ENCODE measurements at regions not wholly inside any gene's neighbourhood (a gene's known extent, or its start where the extent isn't known, plus 50 kb on each side); places are given as distances from the start of the nearest gene placed in this dataset.

DNA sequence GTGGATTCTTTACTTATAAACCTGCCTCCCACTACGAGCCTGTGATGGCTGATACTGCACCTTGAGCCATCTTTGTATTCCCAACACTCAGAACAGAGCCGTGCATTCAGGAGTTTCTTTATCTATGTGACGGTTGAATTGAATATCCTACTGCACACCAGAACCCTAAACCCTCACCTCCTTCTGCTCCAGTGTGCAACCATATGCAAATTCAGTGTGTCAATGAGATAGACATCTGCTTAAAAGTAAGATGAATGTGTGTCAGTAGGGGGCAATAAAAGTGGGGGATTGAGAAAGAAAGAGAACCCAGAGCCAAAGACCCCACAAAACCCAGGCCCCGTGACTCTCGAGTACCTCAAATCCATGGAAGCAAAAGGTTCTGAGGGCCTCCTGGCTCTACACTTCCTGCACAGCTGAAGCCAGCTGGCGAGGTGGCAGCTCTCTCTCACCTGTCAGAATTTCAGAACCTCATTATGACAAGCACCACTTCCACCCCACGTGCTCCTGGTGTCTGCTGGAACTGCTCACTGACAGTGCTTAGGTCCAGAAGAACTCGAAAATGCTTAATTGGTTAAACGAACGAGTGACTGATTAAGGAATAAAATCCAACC is 143.3 kb upstream of the GPR26 start:
- TF ChIP-seq GATA3 (IDR thresholded peaks at IDR 0.05; ENCODE audit: low read depth, low read length): no peak
- no peak for TF ChIP-seq GATA2 (IDR thresholded peaks at IDR 0.05; ENCODE audit: low read depth, low read length)

DNA sequence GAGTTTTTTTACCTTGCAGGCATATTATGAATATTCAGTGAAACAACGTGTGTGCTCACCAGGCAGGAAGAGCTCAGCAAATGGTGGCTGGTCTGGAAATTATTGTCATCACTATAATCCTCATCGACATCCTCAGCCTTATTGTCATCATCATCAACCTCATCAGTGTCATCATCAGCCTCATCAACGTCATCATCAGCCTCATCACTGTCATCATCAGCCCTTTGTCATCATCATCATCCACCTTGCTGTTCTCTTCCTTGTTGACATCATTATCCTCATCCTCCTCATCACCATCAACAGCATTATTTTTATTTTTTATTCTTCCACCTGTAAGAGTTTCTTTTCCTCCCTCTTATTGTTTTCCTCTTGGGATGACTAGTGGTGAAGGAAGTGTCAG is 142.3 kb upstream of the GPR26 start:
- TF ChIP-seq GATA3 (IDR thresholded peaks at IDR 0.05; ENCODE audit: low read depth, low read length) (no peak), GATA2 (IDR thresholded peaks at IDR 0.05; ENCODE audit: low read depth, low read length) (no peak)

GRCh38 chr10:123526356-123527064 is 139.6 kb upstream of the GPR26 start:
- TF ChIP-seq GATA2 (IDR thresholded peaks at IDR 0.05; ENCODE audit: low read depth, low read length) (no peak), GATA3 (IDR thresholded peaks at IDR 0.05; ENCODE audit: low read depth, low read length) (no peak)

GRCh38 chr10:123527151-123527550 is 139.0 kb upstream of the GPR26 start:
- TF ChIP-seq GATA3 (IDR thresholded peaks at IDR 0.05; ENCODE audit: low read depth, low read length) (no peak), GATA2 (IDR thresholded peaks at IDR 0.05; ENCODE audit: low read depth, low read length) (no peak)

DNA sequence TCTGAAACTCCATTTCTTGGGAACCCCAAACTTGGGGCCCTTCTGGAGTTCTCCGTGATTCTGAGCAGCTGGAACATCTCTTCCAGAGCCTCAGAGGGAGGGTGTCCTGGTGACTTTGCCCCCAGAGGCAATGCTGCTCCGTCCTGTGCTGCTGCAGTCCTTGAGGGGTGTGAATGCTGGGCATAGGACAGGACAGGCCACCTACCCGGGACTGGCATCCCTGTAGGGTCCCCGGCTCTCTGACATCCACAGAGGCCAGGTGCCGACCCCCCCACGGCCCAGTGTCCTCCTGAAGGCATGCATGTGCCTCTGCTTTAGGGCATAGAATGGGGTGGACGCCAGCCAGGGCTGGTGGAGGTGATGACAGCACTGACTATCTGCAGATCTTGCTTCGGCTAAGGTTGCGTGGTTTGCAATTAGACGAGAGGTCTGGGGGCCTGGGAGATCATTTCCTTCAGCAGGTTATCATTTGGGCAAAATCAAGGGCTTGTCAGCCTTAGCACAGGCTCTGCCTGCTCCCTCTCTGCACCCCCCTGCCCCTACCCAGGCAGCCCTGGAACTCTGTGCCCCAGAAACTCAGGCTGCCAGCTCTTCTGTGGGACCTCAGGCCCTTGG is 136.9 kb upstream of the GPR26 start:
- TF ChIP-seq GATA2 (IDR thresholded peaks at IDR 0.05; ENCODE audit: low read depth, low read length) (peak; percentile 58), GATA3 (IDR thresholded peaks at IDR 0.05; ENCODE audit: low read depth, low read length) (no peak)

DNA sequence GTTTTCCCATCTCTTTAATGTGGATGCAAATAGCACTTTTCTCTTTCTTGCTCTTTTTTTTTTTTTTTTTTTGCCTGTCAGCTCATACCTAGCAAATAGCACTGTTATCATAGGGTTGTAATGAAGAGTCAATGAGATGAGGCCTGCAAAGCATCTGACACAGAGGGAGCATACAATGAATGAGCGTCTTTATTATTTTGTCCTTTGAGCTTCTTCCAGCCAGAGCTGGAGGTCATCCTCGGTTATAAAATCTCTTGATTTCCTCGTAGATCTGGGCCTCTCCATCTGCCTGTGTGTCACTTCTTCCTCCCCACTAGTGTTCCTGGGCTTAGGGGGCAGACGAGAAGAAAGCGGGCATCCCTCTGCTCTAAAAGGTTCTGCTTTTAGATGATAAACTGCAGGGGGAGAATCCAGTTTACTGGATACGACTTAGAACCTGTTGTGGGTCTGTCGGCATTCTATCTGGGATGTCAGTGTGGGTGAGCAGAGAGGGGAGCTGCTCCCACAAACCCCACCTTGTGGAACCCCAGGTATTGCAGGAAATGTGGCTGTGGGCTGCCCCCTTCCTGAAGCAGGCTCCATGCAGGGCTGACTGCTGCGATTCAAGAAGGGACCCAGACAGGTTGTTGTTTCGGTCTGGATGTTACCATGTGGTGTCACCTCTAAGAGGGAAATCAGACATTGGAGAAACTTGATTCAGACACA is 135.8 kb upstream of the GPR26 start:
- TF ChIP-seq GATA3 (IDR thresholded peaks at IDR 0.05; ENCODE audit: low read depth, low read length) (no peak), GATA2 (IDR thresholded peaks at IDR 0.05; ENCODE audit: low read depth, low read length) (no peak)

DNA sequence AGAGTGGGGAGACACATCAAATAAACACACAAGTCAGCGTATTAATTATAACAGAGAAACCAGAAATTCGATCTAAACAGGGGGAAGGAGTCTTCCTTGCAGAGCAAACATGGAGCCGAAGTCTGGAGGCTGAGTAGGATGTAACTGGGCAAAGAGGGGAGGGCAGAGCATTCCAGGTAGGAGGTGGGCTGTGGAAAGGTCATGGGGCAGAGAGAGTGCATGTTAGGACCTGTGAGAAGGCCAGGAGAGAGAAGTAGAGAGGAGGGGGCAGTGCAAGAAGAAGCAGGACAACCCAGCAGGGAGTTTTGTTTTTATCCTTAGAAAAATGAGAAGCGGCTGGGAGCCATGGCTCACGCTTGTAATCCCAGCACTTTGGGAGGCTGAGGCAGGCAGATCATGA is 130.8 kb upstream of the GPR26 start:
- no peak for TF ChIP-seq GATA3 (IDR thresholded peaks at IDR 0.05; ENCODE audit: low read depth, low read length)
- TF ChIP-seq GATA2 (IDR thresholded peaks at IDR 0.05; ENCODE audit: low read depth, low read length): no peak

GRCh38 chr10:123536176-123536845 is 129.8 kb upstream of the GPR26 start:
- no peak for TF ChIP-seq GATA3 (IDR thresholded peaks at IDR 0.05; ENCODE audit: low read depth, low read length)
- no peak for TF ChIP-seq GATA2 (IDR thresholded peaks at IDR 0.05; ENCODE audit: low read depth, low read length)

- TF ChIP-seq GATA3 (IDR thresholded peaks at IDR 0.05; ENCODE audit: low read depth, low read length) (no peak), GATA2 (IDR thresholded peaks at IDR 0.05; ENCODE audit: low read depth, low read length) (no peak)
These were observed 128.8 kb upstream of the GPR26 start for GRCh38 chr10:123537188-123537961.

GRCh38 chr10:123538401-123539320 is 127.5 kb upstream of the GPR26 start:
- TF ChIP-seq GATA2 (IDR thresholded peaks at IDR 0.05; ENCODE audit: low read depth, low read length) (no peak), GATA3 (IDR thresholded peaks at IDR 0.05; ENCODE audit: low read depth, low read length) (no peak)

DNA sequence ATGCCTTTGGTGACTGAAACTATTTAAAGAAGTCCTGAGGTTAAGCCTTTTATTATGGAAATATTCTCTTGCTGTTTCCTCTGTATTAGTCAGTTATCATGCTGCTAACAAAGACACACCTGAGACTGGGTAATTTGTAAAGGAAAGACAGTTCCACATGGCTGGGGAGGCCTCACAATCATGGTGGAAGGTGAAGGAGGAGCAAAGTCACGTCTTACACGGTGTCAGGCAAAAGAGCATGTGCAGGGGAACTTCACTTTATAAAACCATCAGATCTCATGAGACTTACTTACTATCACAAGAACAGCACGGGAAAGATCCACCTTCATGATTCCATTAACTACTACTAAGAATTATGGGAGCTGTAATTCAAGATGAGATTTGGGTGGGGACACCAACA is 121.2 kb upstream of the GPR26 start:
- TF ChIP-seq GATA3 (IDR thresholded peaks at IDR 0.05; ENCODE audit: low read depth, low read length): no peak
- TF ChIP-seq GATA2 (IDR thresholded peaks at IDR 0.05; ENCODE audit: low read depth, low read length): no peak

GRCh38 chr10:123548770-123549169 is 117.4 kb upstream of the GPR26 start:
- TF ChIP-seq GATA3 (IDR thresholded peaks at IDR 0.05; ENCODE audit: low read depth, low read length) (no peak), GATA2 (IDR thresholded peaks at IDR 0.05; ENCODE audit: low read depth, low read length) (no peak)
